Activated B cell treated with CpG ODN at 0.5 μM for 24 hours (primary cell): ENCODE measurements at regions not wholly inside any gene's neighbourhood (a gene's known extent, or its start where the extent isn't known, plus 50 kb on each side); places are given as distances from the start of the nearest gene placed in this dataset.

Source experiments
- ATAC-seq: fragments of 200-7000 bp; cut with Tn5 transposase; one replicate; pipeline ENCODE4 v1.10.0; 2021; ENCODE audit warnings: low read depth, mild to moderate bottlenecking, moderate library complexity
- CTCF ChIA-PET: fragments of 350-600 bp; sonication (Branson Sonifier 250); formaldehyde crosslinking; loops from one replicate; lab custom pipeline; 2021; ENCODE audit warnings: antibody characterized with exemption; lab: Charles Lee
- POLR2A ChIA-PET: fragments of 350-600 bp; sonication (Branson Sonifier 250); formaldehyde crosslinking; loops from one replicate; lab custom pipeline; 2021; ENCODE audit warnings: antibody characterized with exemption; lab: Charles Lee
- DNase-seq: peaks from one replicate; pipeline ENCODE4 v3.0.0; 2022
- H3K27ac Mint-ChIP-seq: one replicate; pipeline ENCODE4 v1.8.0; 2020; ENCODE audit warnings: mixed read lengths
- H3K27me3 Mint-ChIP-seq: one replicate; pipeline ENCODE4 v1.8.0; 2021; ENCODE audit warnings: mixed read lengths
- H3K36me3 Mint-ChIP-seq: one replicate; pipeline ENCODE4 v1.8.0; 2021; ENCODE audit warnings: low read depth, mixed read lengths
- H3K4me1 Mint-ChIP-seq: one replicate; pipeline ENCODE4 v1.8.0; 2021; ENCODE audit warnings: mixed read lengths
- H3K4me3 Mint-ChIP-seq: one replicate; pipeline ENCODE4 v1.8.0; 2020; ENCODE audit warnings: mild to moderate bottlenecking, mixed read lengths
- H3K9me3 Mint-ChIP-seq: one replicate; pipeline ENCODE4 v1.8.0; 2020; ENCODE audit warnings: mixed read lengths
- CTCF ChIP-seq: fragments of 200-600 bp; IDR thresholded peaks from one replicate; pipeline ENCODE4 v1.8.0; 2022; ENCODE audit warnings: antibody characterized with exemption, mild to moderate bottlenecking
- intact Hi-C: fragments of 100-400 bp; cut with micrococcal nuclease; formaldehyde crosslinking; loops from one replicate; pipeline ENCODE4 v1.15.1; 2024

GRCh38 chr21:39085843-39086405 is 97.3 kb downstream of the PSMG1 start:
- Mint-ChIP-seq H3K27ac (no peak overlapping the region), H3K36me3 (no peaks in the 10 kb centered on the region), H3K9me3 (no peaks in the 10 kb centered on the region), H3K27me3 (peaks cover 7% of the 10 kb centered on the region), H3K4me1 (no peaks in the 10 kb centered on the region), H3K4me3 (no peak overlapping the region)
- ATAC-seq (no peak), DNase-seq (no peak)
- TF ChIP-seq CTCF, result no peak
- intact Hi-C loops, result no loop called here
- POLR2A ChIA-PET, result interaction anchor here (0.7 kb wide), 1 partner anchor 23 kb away, joined by 3 read pairs; no protein-coding TSS in a partner anchor
- CTCF ChIA-PET, result no interaction called here

- ChIA-PET POLR2A (no interaction called here), CTCF (no interaction called here)
- no peaks in the 10 kb centered on the region for H3K36me3 Mint-ChIP-seq
- DNase-seq, result no peak
- no peak overlapping the region for H3K27ac Mint-ChIP-seq
- no peaks in the 10 kb centered on the region for H3K9me3 Mint-ChIP-seq
- H3K27me3 Mint-ChIP-seq, result peaks cover 7% of the 10 kb centered on the region
- H3K4me1 Mint-ChIP-seq, result no peaks in the 10 kb centered on the region
- H3K4me3 Mint-ChIP-seq, result no peak overlapping the region
- no peak for TF ChIP-seq CTCF
- intact Hi-C loops, result no loop called here
- ATAC-seq, result no peak
These were observed 98.1 kb downstream of the PSMG1 start for GRCh38 chr21:39084979-39085729.

- Mint-ChIP-seq H3K27ac (no peak overlapping the region), H3K9me3 (no peaks in the 10 kb centered on the region), H3K27me3 (peaks cover 7% of the 10 kb centered on the region), H3K4me3 (no peak overlapping the region), H3K4me1 (no peaks in the 10 kb centered on the region), H3K36me3 (no peaks in the 10 kb centered on the region)
- intact Hi-C loops, result no loop called here
- ATAC-seq (no peak), DNase-seq (no peak)
- CTCF ChIA-PET, result no interaction called here
- TF ChIP-seq CTCF, result no peak
- POLR2A ChIA-PET, result no interaction called here
These were observed 99.2 kb downstream of the PSMG1 start for GRCh38 chr21:39084073-39084472.

GRCh38 chr21:39083377-39084008 is 99.8 kb downstream of the PSMG1 start:
- ATAC-seq (no peak), DNase-seq (no peak)
- H3K27me3 Mint-ChIP-seq, result peaks cover 7% of the 10 kb centered on the region
- no peak overlapping the region for H3K4me3 Mint-ChIP-seq
- no peak for TF ChIP-seq CTCF
- no peaks in the 10 kb centered on the region for H3K36me3 Mint-ChIP-seq
- H3K9me3 Mint-ChIP-seq, result no peaks in the 10 kb centered on the region
- no peaks in the 10 kb centered on the region for H3K4me1 Mint-ChIP-seq
- ChIA-PET POLR2A (no interaction called here), CTCF (no interaction called here)
- H3K27ac Mint-ChIP-seq, result no peak overlapping the region
- intact Hi-C loops, result no loop called here

GRCh38 chr21:39082656-39083376 is 100.4 kb downstream of the PSMG1 start:
- no peak overlapping the region for H3K27ac Mint-ChIP-seq
- H3K9me3 Mint-ChIP-seq, result no peaks in the 10 kb centered on the region
- H3K4me3 Mint-ChIP-seq, result no peak overlapping the region
- POLR2A ChIA-PET, result no interaction called here
- no peaks in the 10 kb centered on the region for H3K36me3 Mint-ChIP-seq
- no peak for DNase-seq
- TF ChIP-seq CTCF, result no peak
- ATAC-seq, result no peak
- CTCF ChIA-PET, result no interaction called here
- peaks cover 7% of the 10 kb centered on the region for H3K27me3 Mint-ChIP-seq
- no peaks in the 10 kb centered on the region for H3K4me1 Mint-ChIP-seq
- intact Hi-C loops, result no loop called here
